ENCODE measurements at regions not wholly inside any gene's neighbourhood (a gene's known extent, or its start where the extent isn't known, plus 50 kb on each side); places are given as distances from the start of the nearest gene placed in this dataset.

DNA sequence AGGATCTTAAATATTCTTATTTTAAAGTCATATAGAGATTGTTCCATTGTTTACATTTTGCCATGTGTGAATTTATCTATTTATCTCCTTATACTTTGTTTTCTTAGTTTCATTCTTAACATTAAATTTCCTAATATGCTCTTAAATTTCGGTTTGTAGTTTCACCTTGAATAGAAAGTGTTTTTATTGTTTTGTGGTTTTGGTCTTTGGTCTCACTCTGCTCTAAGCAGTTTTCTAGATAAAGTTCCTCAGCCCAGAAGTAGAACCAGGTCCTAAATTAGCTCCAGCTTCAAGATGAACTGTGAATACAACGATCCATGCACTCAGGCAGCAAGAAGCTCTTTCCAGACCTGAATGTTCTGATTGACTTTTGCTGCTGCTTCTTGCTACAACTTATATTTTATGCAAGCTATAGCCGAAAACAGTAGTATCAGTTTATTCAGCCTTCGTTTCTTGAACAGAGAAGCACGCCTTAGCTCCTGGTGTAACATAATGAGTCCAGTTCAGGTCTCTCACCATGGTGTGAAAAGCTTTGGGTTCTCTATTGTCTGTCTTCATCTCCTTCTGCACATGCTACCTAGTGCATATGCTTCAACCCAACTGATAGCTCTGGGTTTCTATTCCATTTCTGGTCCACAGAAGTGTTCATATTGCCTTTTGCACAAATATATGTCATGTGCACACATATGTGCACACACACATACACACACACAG lies 95.3 kb downstream of the SEM1 start:
- TF ChIP-seq MYC (IDR thresholded peaks at IDR 0.05; ENCODE audit: low read depth, low read length): no peak
- TF ChIP-seq, protein P1, sequence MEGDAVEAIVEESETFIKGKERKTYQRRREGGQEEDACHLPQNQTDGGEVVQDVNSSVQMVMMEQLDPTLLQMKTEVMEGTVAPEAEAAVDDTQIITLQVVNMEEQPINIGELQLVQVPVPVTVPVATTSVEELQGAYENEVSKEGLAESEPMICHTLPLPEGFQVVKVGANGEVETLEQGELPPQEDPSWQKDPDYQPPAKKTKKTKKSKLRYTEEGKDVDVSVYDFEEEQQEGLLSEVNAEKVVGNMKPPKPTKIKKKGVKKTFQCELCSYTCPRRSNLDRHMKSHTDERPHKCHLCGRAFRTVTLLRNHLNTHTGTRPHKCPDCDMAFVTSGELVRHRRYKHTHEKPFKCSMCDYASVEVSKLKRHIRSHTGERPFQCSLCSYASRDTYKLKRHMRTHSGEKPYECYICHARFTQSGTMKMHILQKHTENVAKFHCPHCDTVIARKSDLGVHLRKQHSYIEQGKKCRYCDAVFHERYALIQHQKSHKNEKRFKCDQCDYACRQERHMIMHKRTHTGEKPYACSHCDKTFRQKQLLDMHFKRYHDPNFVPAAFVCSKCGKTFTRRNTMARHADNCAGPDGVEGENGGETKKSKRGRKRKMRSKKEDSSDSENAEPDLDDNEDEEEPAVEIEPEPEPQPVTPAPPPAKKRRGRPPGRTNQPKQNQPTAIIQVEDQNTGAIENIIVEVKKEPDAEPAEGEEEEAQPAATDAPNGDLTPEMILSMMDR (IDR thresholded peaks at IDR 0.05; ENCODE audit: low read depth, low read length): no peak
- TF ChIP-seq POLR2A (IDR thresholded peaks at IDR 0.05; ENCODE audit: extremely low read depth, insufficient read length): no peak
- TF ChIP-seq, protein P2, sequence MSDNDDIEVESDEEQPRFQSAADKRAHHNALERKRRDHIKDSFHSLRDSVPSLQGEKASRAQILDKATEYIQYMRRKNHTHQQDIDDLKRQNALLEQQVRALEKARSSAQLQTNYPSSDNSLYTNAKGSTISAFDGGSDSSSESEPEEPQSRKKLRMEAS (IDR thresholded peaks at IDR 0.05; ENCODE audit: low read depth, low read length): no peak

DNA sequence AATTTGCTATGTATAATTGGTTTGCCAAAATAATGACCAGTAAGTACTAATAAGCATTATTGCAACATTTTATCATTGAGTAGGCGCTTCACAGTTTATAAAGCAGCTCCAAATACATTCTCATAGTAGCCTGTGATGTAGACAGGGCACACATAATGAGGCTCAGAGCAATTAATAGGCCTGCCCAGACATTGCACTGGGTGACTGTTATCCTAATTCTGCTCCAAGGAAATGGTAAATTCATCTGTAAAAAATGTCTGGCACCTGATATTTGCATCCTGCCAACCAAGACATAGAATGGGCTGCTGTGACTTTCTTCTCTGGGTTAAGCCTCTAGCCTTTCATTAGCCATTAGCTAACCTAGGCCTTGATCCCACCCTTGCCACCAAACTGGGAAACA lies 97.6 kb downstream of the SEM1 start:
- no peak overlapping the region for H3K4me3 ChIP-seq (ENCODE audit: low read depth, low read length)
- TF ChIP-seq, protein P2 (IDR thresholded peaks at IDR 0.05; ENCODE audit: low read depth, low read length): no peak
- no peak for TF ChIP-seq MYC (IDR thresholded peaks at IDR 0.05; ENCODE audit: low read depth, low read length)
- TF ChIP-seq POLR2A (IDR thresholded peaks at IDR 0.05; ENCODE audit: extremely low read depth, insufficient read length): no peak
- TF ChIP-seq, protein P1 (IDR thresholded peaks at IDR 0.05; ENCODE audit: low read depth, low read length): no peak
- no peak for DNase-seq (ENCODE audit: low read depth)

More for the DNA sequence above, 95.3 kb downstream of the SEM1 start:
- H3K4me3 ChIP-seq (ENCODE audit: low read depth, low read length): no peak overlapping the region
- no peak for DNase-seq (ENCODE audit: low read depth)

DNA sequence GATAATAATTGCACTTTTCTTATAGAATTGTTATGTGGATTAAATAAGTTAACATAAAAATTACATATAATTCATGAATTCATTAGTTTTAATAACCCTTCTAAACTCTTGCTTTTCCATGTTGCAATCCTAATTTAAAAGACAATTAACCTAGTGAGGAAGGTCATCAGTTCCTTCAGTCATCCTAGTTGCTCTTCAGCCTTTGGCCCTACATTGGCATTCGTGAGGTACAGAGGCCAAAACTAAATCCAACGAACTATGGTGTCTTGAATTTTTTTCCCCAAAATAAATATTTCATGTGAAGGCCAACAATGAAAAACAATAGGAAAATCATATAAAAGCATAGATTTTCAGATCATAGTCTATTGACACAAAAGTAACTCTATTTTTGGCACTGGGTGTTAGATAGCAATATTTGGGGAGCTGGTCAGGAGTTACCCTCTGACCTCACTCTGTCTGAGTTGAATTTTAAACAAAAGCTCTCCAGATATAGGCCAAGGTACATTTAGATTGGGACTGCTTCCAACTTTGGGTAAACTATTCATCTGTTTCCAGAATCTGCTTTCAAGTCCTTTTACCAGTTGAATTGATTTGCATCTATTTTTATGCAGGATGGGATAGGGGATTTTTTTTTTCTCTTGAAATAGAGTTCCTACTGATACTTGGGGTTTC lies 104.5 kb downstream of the SEM1 start:
- TF ChIP-seq, protein P2 (IDR thresholded peaks at IDR 0.05; ENCODE audit: low read depth, low read length): no peak
- no peak for TF ChIP-seq POLR2A (IDR thresholded peaks at IDR 0.05; ENCODE audit: extremely low read depth, insufficient read length)
- no peak for TF ChIP-seq MYC (IDR thresholded peaks at IDR 0.05; ENCODE audit: low read depth, low read length)
- TF ChIP-seq, protein P1 (IDR thresholded peaks at IDR 0.05; ENCODE audit: low read depth, low read length): no peak
- DNase-seq (ENCODE audit: low read depth): no peak
- H3K4me3 ChIP-seq (ENCODE audit: low read depth, low read length): no peak overlapping the region

GRCh38 chr7:96599288-96599936 lies 110.2 kb downstream of the SEM1 start:
- no peak overlapping the region for H3K4me3 ChIP-seq (ENCODE audit: low read depth, low read length)
- no peak for DNase-seq (ENCODE audit: low read depth)
- no peak for TF ChIP-seq MYC (IDR thresholded peaks at IDR 0.05; ENCODE audit: low read depth, low read length)
- TF ChIP-seq, protein P1 (IDR thresholded peaks at IDR 0.05; ENCODE audit: low read depth, low read length): no peak
- TF ChIP-seq, protein P2 (IDR thresholded peaks at IDR 0.05; ENCODE audit: low read depth, low read length): no peak
- no peak for TF ChIP-seq POLR2A (IDR thresholded peaks at IDR 0.05; ENCODE audit: extremely low read depth, insufficient read length)

GRCh38 chr7:96598421-96598820 lies 111.2 kb downstream of the SEM1 start:
- H3K4me3 ChIP-seq (ENCODE audit: low read depth, low read length): no peak overlapping the region
- no peak for DNase-seq (ENCODE audit: low read depth)
- TF ChIP-seq, protein P2 (IDR thresholded peaks at IDR 0.05; ENCODE audit: low read depth, low read length): no peak
- TF ChIP-seq, protein P1 (IDR thresholded peaks at IDR 0.05; ENCODE audit: low read depth, low read length): no peak
- TF ChIP-seq MYC (IDR thresholded peaks at IDR 0.05; ENCODE audit: low read depth, low read length): no peak
- TF ChIP-seq POLR2A (IDR thresholded peaks at IDR 0.05; ENCODE audit: extremely low read depth, insufficient read length): no peak

All from NB4 (cell line).